SK-N-SH (cell line): ENCODE measurements at regions not wholly inside any gene's neighbourhood (a gene's known extent, or its start where the extent isn't known, plus 50 kb on each side); places are given as distances from the start of the nearest gene placed in this dataset.

ENCODE experiments used
- CTCF ChIA-PET: fragments of 300-600, 350-600 bp; formaldehyde crosslinking; extraction: SDS; loops from one replicate; lab custom pipeline; 2021; lab: Yijun Ruan, JAX
- POLR2A ChIA-PET: fragments of 350-600 bp; sonication (Branson Sonifier 250); formaldehyde crosslinking; extraction: SDS; loops from one replicate; lab custom pipeline; 2020; ENCODE audit warnings: antibody characterized with exemption, inconsistent platforms; lab: Yijun Ruan, JAX
- DNase-seq: peaks from one replicate; pipeline ENCODE4 v3.0.0; 2012
- H2AFZ ChIP-seq: fragments of 200-600 bp; sonication (generic); 2 replicates; pipeline ENCODE4 v1.8.1; 2016; ENCODE audit warnings: antibody characterized with exemption, mild to moderate bottlenecking, low read depth
- H3F3A ChIP-seq: fragments of 200-600 bp; sonication (generic); replicated peaks from 2 replicates; pipeline ENCODE3; 2016; ENCODE audit warnings: antibody characterized with exemption, mild to moderate bottlenecking; ENCODE audit not compliant: insufficient read depth
- H3K27ac ChIP-seq, 2 experiments: fragments of 200-500 bp in 1 of 2; fragments of 200-600 bp in 1 of 2; sonication (Bioruptor generic) in 1 of 2; sonication (generic), shearing (Covaris generic) in 1 of 2; 2 replicates each; pipeline versions ENCODE4 v1.5.1 to v1.6.1; 2014 to 2016; ENCODE audit warnings: low read depth in 2 of 2, inconsistent platforms in 1 of 2, low read length in 1 of 2, mild to moderate bottlenecking in 1 of 2, mixed read lengths in 1 of 2
- H3K27me3 ChIP-seq: fragments of 200-600 bp; sonication (generic), shearing (Covaris generic); 2 replicates; pipeline ENCODE4 v1.6.1; 2016; ENCODE audit warnings: mixed run types; ENCODE audit not compliant: insufficient read depth
- H3K36me3 ChIP-seq, 2 experiments: fragments of 200-500 bp in 1 of 2; fragments of 200-600 bp in 1 of 2; sonication (Bioruptor generic) in 1 of 2; sonication (generic) in 1 of 2; replicated peaks in 1 of 2; 2 replicates each; pipeline versions ENCODE3 to v1.5.1; 2014 to 2016; ENCODE audit warnings: low read length in 1 of 2, mild to moderate bottlenecking in 1 of 2; ENCODE audit not compliant: insufficient read depth in 2 of 2, control insufficient read depth in 1 of 2
- H3K4me1 ChIP-seq, 2 experiments: fragments of 200-500 bp in 1 of 2; fragments of 200-600 bp in 1 of 2; sonication (Bioruptor generic) in 1 of 2; sonication (generic), shearing (Covaris generic) in 1 of 2; 2 replicates each; pipeline versions ENCODE4 v1.5.1 to v1.6.1; 2014 to 2016; ENCODE audit warnings: low read depth in 1 of 2, low read length in 1 of 2, mixed run types in 1 of 2; ENCODE audit not compliant: insufficient read depth in 2 of 2, control insufficient read depth in 1 of 2
- H3K4me2 ChIP-seq: fragments of 200-600 bp; sonication (generic), shearing (Covaris generic); 2 replicates; pipeline ENCODE4 v1.6.1; 2017; ENCODE audit warnings: mixed run types
- H3K4me3 ChIP-seq, 2 experiments: fragments of 200-500 bp in 1 of 2; fragments of 200-600 bp in 1 of 2; sonication (Bioruptor generic) in 1 of 2; sonication (generic), shearing (Covaris generic) in 1 of 2; 2 replicates each; pipeline versions ENCODE4 v1.5.1 to v1.8.1; 2014 to 2016; ENCODE audit warnings: low read depth in 2 of 2, inconsistent platforms in 1 of 2, low read length in 1 of 2, mild to moderate bottlenecking in 1 of 2, mixed read lengths in 1 of 2, moderate library complexity in 1 of 2
- H3K79me2 ChIP-seq: fragments of 200-600 bp; sonication (generic); 2 replicates; pipeline ENCODE4 v1.8.1; 2017; ENCODE audit warnings: mild to moderate bottlenecking; ENCODE audit not compliant: insufficient read depth
- H3K9ac ChIP-seq: fragments of 200-600 bp; sonication (generic); 2 replicates; pipeline ENCODE4 v1.6.1; 2017; ENCODE audit warnings: mixed run types
- H3K9me2 ChIP-seq: fragments of 200-600 bp; sonication (generic); 2 replicates; pipeline ENCODE4 v1.6.1; 2017; ENCODE audit warnings: mixed run types
- H3K9me3 ChIP-seq: fragments of 200-600 bp; sonication (generic); 2 replicates; pipeline ENCODE4 v1.6.1; 2017; ENCODE audit warnings: mixed run types, mild to moderate bottlenecking, moderate library complexity
- H4K20me1 ChIP-seq: fragments of 200-600 bp; sonication (generic); 2 replicates; pipeline ENCODE4 v1.6.1; 2017; ENCODE audit warnings: mild to moderate bottlenecking, mixed run types; ENCODE audit not compliant: insufficient read depth
- CHD2 ChIP-seq: fragments of 150-350 bp; IDR thresholded peaks from 2 replicates; pipeline ENCODE4 v1.6.1; 2018; ENCODE audit warnings: low read length; ENCODE audit not compliant: partially characterized antibody
- ELF1 ChIP-seq: IDR thresholded peaks from 2 replicates; pipeline ENCODE4 v1.4.0; 2012
- EP300 ChIP-seq, 2 experiments: IDR thresholded peaks; 2 replicates each; pipeline versions ENCODE4 v1.4.0 to v1.6.1; 2012; ENCODE audit warnings: borderline replicate concordance in 1 of 2, low read depth in 1 of 2, low read length in 1 of 2
- EZH2phosphoT487 ChIP-seq: fragments of 200-600 bp; sonication (generic); IDR thresholded peaks from 2 replicates; pipeline ENCODE4 v1.6.1; 2017; ENCODE audit warnings: low read depth, mixed run types, mild to moderate bottlenecking, antibody characterized with exemption, moderate library complexity, borderline replicate concordance
- FOSL2 ChIP-seq: IDR thresholded peaks from 2 replicates; pipeline ENCODE4 v1.4.0; 2012; ENCODE audit warnings: low read depth, mild to moderate bottlenecking, moderate library complexity, borderline replicate concordance
- FOXJ3 ChIP-seq: sonication (generic); formaldehyde crosslinking; IDR thresholded peaks from 2 replicates; pipeline ENCODE4 v1.5.1; 2020; ENCODE audit warnings: mild to moderate bottlenecking, missing genetic modification reagents
- FOXM1 ChIP-seq: IDR thresholded peaks from 2 replicates; pipeline ENCODE4 v1.4.0; 2012; ENCODE audit warnings: low read depth, mild to moderate bottlenecking
- GABPA ChIP-seq: IDR thresholded peaks from 2 replicates; pipeline ENCODE4 v1.4.0; 2012; ENCODE audit warnings: low read depth, mild to moderate bottlenecking
- JUND ChIP-seq: IDR thresholded peaks from 2 replicates; pipeline ENCODE4 v1.4.0; 2012
- MEF2A ChIP-seq: IDR thresholded peaks from 2 replicates; pipeline ENCODE4 v1.4.0; 2012; ENCODE audit warnings: low read depth, borderline replicate concordance
- MXI1 ChIP-seq: IDR thresholded peaks from 2 replicates; pipeline ENCODE4 v1.6.1; 2012; ENCODE audit warnings: mild to moderate bottlenecking, low read depth, low read length, improper control_type of control experiment
- RFX5 ChIP-seq: IDR thresholded peaks from 2 replicates; pipeline ENCODE4 v1.6.1; 2012; ENCODE audit warnings: mild to moderate bottlenecking, improper control_type of control experiment, low read length
- SIN3A ChIP-seq: IDR thresholded peaks from 2 replicates; pipeline ENCODE4 v1.6.1; 2012; ENCODE audit warnings: low read depth, mild to moderate bottlenecking, low read length, moderate library complexity, borderline replicate concordance
- TAF1 ChIP-seq: IDR thresholded peaks from 2 replicates; pipeline ENCODE4 v1.6.1; 2012; ENCODE audit warnings: low read depth, mild to moderate bottlenecking, low read length, moderate library complexity, borderline replicate concordance
- USF2 ChIP-seq: fragments of 150-350 bp; IDR thresholded peaks from 2 replicates; pipeline ENCODE4 v1.6.1; 2017; ENCODE audit warnings: antibody characterized with exemption, low read length, low read depth, borderline replicate concordance
- WGBS: methylation state at CpG from one replicate; pipeline ENCODE4 v1.1.6; 2017; ENCODE audit warnings: low lambda C conversion rate; 5-methylcytosine and 5-hydroxymethylcytosine counted together
- TF ChIP-seq, protein P1 (sequence below): IDR thresholded peaks from 2 replicates; pipeline ENCODE4 v1.4.0; 2012; ENCODE audit warnings: low read depth, borderline replicate concordance
- TF ChIP-seq, protein P2 (sequence below): fragments of 200-600 bp; sonication (generic); IDR thresholded peaks from 2 replicates; pipeline ENCODE4 v1.6.1; 2017; ENCODE audit warnings: antibody characterized with exemption, mild to moderate bottlenecking, moderate library complexity
- TF ChIP-seq, protein P3 (sequence below): fragments of 150-350 bp; IDR thresholded peaks from 2 replicates; pipeline ENCODE4 v1.6.1; 2016; ENCODE audit warnings: mild to moderate bottlenecking, low read depth, low read length
- TF ChIP-seq, protein P4 (sequence below): IDR thresholded peaks from 2 replicates; pipeline ENCODE4 v1.4.0; 2012; ENCODE audit warnings: low read depth, borderline replicate concordance

DNA sequence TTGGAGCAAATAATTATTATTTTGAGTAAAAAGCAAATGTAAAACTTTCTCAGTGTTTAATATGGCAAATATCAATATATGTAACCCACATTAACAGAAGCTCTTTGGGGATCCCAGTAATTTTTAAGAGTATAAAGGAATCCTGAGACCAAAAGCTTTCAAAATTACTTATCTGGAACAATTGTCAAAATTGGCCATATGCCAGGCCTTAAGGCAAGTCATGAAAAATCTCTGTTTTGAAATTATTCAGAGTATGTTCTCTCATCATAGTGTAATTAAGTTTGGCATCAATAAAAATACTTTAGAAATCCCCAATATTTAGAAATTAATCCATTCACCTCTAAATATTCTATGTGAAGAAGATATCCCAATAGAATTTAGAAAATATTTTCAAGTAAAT is 225.3 kb upstream of the ARL4C start:
- Histone ChIP-seq H3K9me2 (no peaks in the 10 kb centered on the region), H4K20me1 (no peaks in the 10 kb centered on the region), H3K4me3 (no peak overlapping the region), H3K27me3 (no peaks in the 10 kb centered on the region), H3K4me1 (no peaks in the 10 kb centered on the region; a peak in 1 of 4 replicates), H3K9me3 (no peaks in the 10 kb centered on the region), H3K9ac (no peak overlapping the region), H2AFZ (no peak overlapping the region), H3K79me2 (no peaks in the 10 kb centered on the region), H3K36me3 (no peaks in the 10 kb centered on the region), H3F3A (no peaks in the 10 kb centered on the region), H3K4me2 (no peak overlapping the region), H3K27ac (no peak overlapping the region)
- POLR2A ChIA-PET = no interaction called here
- TF ChIP-seq, protein P1, sequence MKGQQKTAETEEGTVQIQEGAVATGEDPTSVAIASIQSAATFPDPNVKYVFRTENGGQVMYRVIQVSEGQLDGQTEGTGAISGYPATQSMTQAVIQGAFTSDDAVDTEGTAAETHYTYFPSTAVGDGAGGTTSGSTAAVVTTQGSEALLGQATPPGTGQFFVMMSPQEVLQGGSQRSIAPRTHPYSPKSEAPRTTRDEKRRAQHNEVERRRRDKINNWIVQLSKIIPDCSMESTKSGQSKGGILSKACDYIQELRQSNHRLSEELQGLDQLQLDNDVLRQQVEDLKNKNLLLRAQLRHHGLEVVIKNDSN = no peak
- TF ChIP-seq ELF1 (no peak), USF2 (no peak), EZH2phosphoT487 (no peak)
- TF ChIP-seq, protein P2, sequence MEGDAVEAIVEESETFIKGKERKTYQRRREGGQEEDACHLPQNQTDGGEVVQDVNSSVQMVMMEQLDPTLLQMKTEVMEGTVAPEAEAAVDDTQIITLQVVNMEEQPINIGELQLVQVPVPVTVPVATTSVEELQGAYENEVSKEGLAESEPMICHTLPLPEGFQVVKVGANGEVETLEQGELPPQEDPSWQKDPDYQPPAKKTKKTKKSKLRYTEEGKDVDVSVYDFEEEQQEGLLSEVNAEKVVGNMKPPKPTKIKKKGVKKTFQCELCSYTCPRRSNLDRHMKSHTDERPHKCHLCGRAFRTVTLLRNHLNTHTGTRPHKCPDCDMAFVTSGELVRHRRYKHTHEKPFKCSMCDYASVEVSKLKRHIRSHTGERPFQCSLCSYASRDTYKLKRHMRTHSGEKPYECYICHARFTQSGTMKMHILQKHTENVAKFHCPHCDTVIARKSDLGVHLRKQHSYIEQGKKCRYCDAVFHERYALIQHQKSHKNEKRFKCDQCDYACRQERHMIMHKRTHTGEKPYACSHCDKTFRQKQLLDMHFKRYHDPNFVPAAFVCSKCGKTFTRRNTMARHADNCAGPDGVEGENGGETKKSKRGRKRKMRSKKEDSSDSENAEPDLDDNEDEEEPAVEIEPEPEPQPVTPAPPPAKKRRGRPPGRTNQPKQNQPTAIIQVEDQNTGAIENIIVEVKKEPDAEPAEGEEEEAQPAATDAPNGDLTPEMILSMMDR = no peak
- CTCF ChIA-PET = no interaction called here
- DNase-seq = no peak

- 71% methylated on average over 7 of the region's 7 CpGs for WGBS
- ChIA-PET POLR2A (no interaction called here), CTCF (interaction anchor here (1.0 kb wide), 1 partner anchor 398 kb away, joined by 3 read pairs; no protein-coding TSS in a partner anchor)
- DNase-seq = no peak
- no peak overlapping the region for H3K4me3 ChIP-seq
- no peaks in the 10 kb centered on the region for H3K79me2 ChIP-seq
- no peak overlapping the region for H3K27ac ChIP-seq
- no peaks in the 10 kb centered on the region for H3K9me2 ChIP-seq
- no peaks in the 10 kb centered on the region for H3F3A ChIP-seq
- no peak overlapping the region for H3K4me2 ChIP-seq
- no peak overlapping the region for H3K9ac ChIP-seq
- no peaks in the 10 kb centered on the region for H3K27me3 ChIP-seq
- H3K4me1 ChIP-seq = no peaks in the 10 kb centered on the region; a peak in 1 of 4 replicates
- no peaks in the 10 kb centered on the region for H4K20me1 ChIP-seq
- H2AFZ ChIP-seq = no peak overlapping the region
- no peaks in the 10 kb centered on the region for H3K36me3 ChIP-seq
- no peaks in the 10 kb centered on the region for H3K9me3 ChIP-seq
- TF ChIP-seq USF2 (no peak), FOXJ3 (CRISPR knock-in tag) (no peak), FOSL2 (no peak), TAF1 (no peak), SIN3A (no peak), MXI1 (no peak), EP300 (IDR thresholded peaks at IDR 0.05; ENCODE audit: borderline replicate concordance in 1 of 2, low read depth in 1 of 2, low read length in 1 of 2) (no peak), JUND (no peak), CHD2 (no peak), RFX5 (no peak), GABPA (no peak), MEF2A (no peak), FOXM1 (no peak)
- TF ChIP-seq, protein P3, sequence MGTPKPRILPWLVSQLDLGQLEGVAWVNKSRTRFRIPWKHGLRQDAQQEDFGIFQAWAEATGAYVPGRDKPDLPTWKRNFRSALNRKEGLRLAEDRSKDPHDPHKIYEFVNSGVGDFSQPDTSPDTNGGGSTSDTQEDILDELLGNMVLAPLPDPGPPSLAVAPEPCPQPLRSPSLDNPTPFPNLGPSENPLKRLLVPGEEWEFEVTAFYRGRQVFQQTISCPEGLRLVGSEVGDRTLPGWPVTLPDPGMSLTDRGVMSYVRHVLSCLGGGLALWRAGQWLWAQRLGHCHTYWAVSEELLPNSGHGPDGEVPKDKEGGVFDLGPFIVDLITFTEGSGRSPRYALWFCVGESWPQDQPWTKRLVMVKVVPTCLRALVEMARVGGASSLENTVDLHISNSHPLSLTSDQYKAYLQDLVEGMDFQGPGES = no peak
- TF ChIP-seq, protein P4, sequence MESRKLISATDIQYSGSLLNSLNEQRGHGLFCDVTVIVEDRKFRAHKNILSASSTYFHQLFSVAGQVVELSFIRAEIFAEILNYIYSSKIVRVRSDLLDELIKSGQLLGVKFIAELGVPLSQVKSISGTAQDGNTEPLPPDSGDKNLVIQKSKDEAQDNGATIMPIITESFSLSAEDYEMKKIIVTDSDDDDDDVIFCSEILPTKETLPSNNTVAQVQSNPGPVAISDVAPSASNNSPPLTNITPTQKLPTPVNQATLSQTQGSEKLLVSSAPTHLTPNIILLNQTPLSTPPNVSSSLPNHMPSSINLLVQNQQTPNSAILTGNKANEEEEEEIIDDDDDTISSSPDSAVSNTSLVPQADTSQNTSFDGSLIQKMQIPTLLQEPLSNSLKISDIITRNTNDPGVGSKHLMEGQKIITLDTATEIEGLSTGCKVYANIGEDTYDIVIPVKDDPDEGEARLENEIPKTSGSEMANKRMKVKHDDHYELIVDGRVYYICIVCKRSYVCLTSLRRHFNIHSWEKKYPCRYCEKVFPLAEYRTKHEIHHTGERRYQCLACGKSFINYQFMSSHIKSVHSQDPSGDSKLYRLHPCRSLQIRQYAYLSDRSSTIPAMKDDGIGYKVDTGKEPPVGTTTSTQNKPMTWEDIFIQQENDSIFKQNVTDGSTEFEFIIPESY = no peak
These were observed 222.3 kb upstream of the ARL4C start for GRCh38 chr2:234719116-234719716.
